A673 (cell line): ENCODE measurements at regions not wholly inside any gene's neighbourhood (a gene's known extent, or its start where the extent isn't known, plus 50 kb on each side); places are given as distances from the start of the nearest gene placed in this dataset.

ENCODE experiments used
- CTCF ChIP-seq: fragments of 300-800, 200-600 bp; sonication (generic); conservative IDR thresholded peaks from 2 replicates; pipeline ENCODE4 v1.5.1; 2017; ENCODE audit warnings: low read depth, mild to moderate bottlenecking, antibody characterized with exemption, low read length, moderate library complexity, mixed read lengths
- EZH2 ChIP-seq: fragments of 200-600 bp; sonication (generic); IDR thresholded peaks from 2 replicates; pipeline ENCODE4 v1.6.1; 2017; ENCODE audit warnings: borderline replicate concordance, low read depth, mild to moderate bottlenecking, mixed read lengths, antibody characterized with exemption, low read length; ENCODE audit not compliant: poor library complexity, severe bottlenecking

GRCh38 chr20:53829724-53830521 is 236.3 kb upstream of the ZNF217 start:
- no peak for TF ChIP-seq CTCF
- TF ChIP-seq EZH2 = no peak
